PC-3 (cell line): ENCODE measurements at regions not wholly inside any gene's neighbourhood (a gene's known extent, or its start where the extent isn't known, plus 50 kb on each side); places are given as distances from the start of the nearest gene placed in this dataset.

Source experiments
- ATAC-seq: fragments of 200-7000 bp; cut with Tn5 transposase; 2 replicates; pipeline ENCODE4 v1.9.1; 2020; ENCODE audit warnings: mild to moderate bottlenecking, moderate library complexity
- BruUV-seq: library from RNA; stranded (reverse); fragments of 400-500 nt; replicated peaks from 2 replicates; lab custom pipeline; 2021; lab: Mats Ljungman, UMichigan
- CTCF ChIA-PET: fragments of 300-600 bp; sonication (Branson Sonifier 250); formaldehyde crosslinking; loops from one replicate; lab custom pipeline; 2022; ENCODE audit warnings: antibody characterized with exemption; lab: Charles Lee
- POLR2A ChIA-PET: fragments of 300-600 bp; sonication (Branson Sonifier 250); formaldehyde crosslinking; loops from one replicate; lab custom pipeline; 2022; ENCODE audit warnings: antibody characterized with exemption; ENCODE audit not compliant: unreplicated experiment; lab: Charles Lee
- DNase-seq: peaks from one replicate; pipeline ENCODE4 v3.0.0-alpha.2; 2015
- H2AFZ ChIP-seq: fragments of 300-600 bp; sonication (generic); 2 replicates; pipeline ENCODE4 v1.6.0; 2016; ENCODE audit warnings: antibody characterized with exemption, low read length
- H3F3A ChIP-seq: fragments of 300-600 bp; sonication (generic); one replicate; pipeline ENCODE4 v1.6.0; 2017; ENCODE audit warnings: antibody characterized with exemption, low read length, control low read depth, mild to moderate bottlenecking; ENCODE audit not compliant: unreplicated experiment
- H3K27ac ChIP-seq: fragments of 300-600 bp; sonication (generic); 2 replicates; pipeline ENCODE4 v1.5.1; 2016; ENCODE audit warnings: mild to moderate bottlenecking, low read length
- H3K27me3 ChIP-seq: fragments of 300-600 bp; sonication (generic); 2 replicates; pipeline ENCODE4 v1.6.1; 2016; ENCODE audit warnings: low read length, mixed read lengths
- H3K36me3 ChIP-seq: fragments of 300-600 bp; sonication (generic); 2 replicates; pipeline ENCODE4 v1.6.1; 2016; ENCODE audit warnings: low read depth, mixed run types, low read length, mixed read lengths
- H3K4me1 ChIP-seq: fragments of 300-600 bp; sonication (generic); 2 replicates; pipeline ENCODE4 v1.5.1; 2016; ENCODE audit warnings: low read length; ENCODE audit not compliant: insufficient read depth
- H3K4me2 ChIP-seq: fragments of 300-600 bp; sonication (generic); 2 replicates; pipeline ENCODE4 v1.6.0; 2016; ENCODE audit warnings: low read length
- H3K4me3 ChIP-seq: fragments of 300-600 bp; sonication (generic); 2 replicates; pipeline ENCODE4 v1.5.1; 2016; ENCODE audit warnings: mild to moderate bottlenecking, low read length, mixed read lengths
- H3K79me2 ChIP-seq: fragments of 300-600 bp; sonication (generic); 2 replicates; pipeline ENCODE4 v1.6.1; 2017; ENCODE audit warnings: low read length, mixed read lengths
- H3K9ac ChIP-seq: fragments of 300-600 bp; sonication (generic); 2 replicates; pipeline ENCODE4 v1.6.0; 2016; ENCODE audit warnings: mild to moderate bottlenecking, low read length
- H3K9me2 ChIP-seq: fragments of 300-600 bp; sonication (generic); replicated peaks from 2 replicates; pipeline ENCODE4 v1.6.1; 2016; ENCODE audit warnings: mixed run types, low read length, mixed read lengths
- H3K9me3 ChIP-seq: fragments of 300-600 bp; sonication (generic); 2 replicates; pipeline ENCODE4 v1.6.1; 2016; ENCODE audit warnings: low read length, mixed read lengths
- H4K20me1 ChIP-seq: fragments of 300-600 bp; sonication (generic); 2 replicates; pipeline ENCODE4 v1.6.1; 2016; ENCODE audit warnings: low read length, mixed read lengths
- EZH2 ChIP-seq: fragments of 300-600 bp; sonication (generic); IDR thresholded peaks from one replicate; pipeline ENCODE4 v1.6.1; 2017; ENCODE audit warnings: antibody characterized with exemption, mild to moderate bottlenecking, low read length; ENCODE audit not compliant: unreplicated experiment
- EZH2phosphoT487 ChIP-seq: fragments of 300-600 bp; sonication (generic); IDR thresholded peaks from 2 replicates; pipeline ENCODE4 v1.6.1; 2018; ENCODE audit warnings: mild to moderate bottlenecking, antibody characterized with exemption, low read length, borderline replicate concordance
- intact Hi-C: fragments of 100-400 bp; cut with micrococcal nuclease; formaldehyde crosslinking; loops from 2 replicates; pipeline ENCODE4 v1.9.0; 2023
- TF ChIP-seq, protein P1 (sequence below): fragments of 300-600 bp; sonication (generic); conservative IDR thresholded peaks from 2 replicates; pipeline ENCODE4 v1.5.1; 2017; ENCODE audit warnings: antibody characterized with exemption, low read depth, mild to moderate bottlenecking, low read length

DNA sequence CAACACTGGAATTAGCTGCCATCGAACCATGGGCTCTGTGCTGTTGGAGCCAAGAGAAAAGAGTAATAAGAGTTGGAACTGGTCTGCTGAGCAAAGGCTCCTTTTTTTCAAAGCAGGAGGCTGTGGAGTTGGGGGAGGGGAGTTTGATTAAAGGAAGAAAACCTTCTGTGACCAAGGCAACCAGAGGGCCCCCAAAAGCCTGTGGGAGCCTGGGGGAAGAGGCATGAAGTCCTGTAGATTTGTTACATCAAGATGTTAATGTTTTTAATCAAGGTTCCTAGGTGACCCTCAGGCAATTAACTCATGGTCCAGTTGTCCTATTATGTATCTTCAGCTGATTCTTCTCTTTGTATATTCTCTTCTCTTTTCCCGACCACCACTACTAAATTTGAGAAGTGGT is 403.9 kb downstream of the NDFIP2 start:
- ATAC-seq, result no peak
- Histone ChIP-seq H3K27ac (no peak overlapping the region), H3K36me3 (no peaks in the 10 kb centered on the region), H3K4me1 (no peaks in the 10 kb centered on the region), H3K4me3 (no peak overlapping the region), H3K9me3 (no peaks in the 10 kb centered on the region), H4K20me1 (no peaks in the 10 kb centered on the region), H3K4me2 (no peak overlapping the region), H2AFZ (no peak overlapping the region), H3F3A (no peaks in the 10 kb centered on the region), H3K9me2 (no peaks in the 10 kb centered on the region), H3K9ac (no peak overlapping the region), H3K27me3 (no peaks in the 10 kb centered on the region), H3K79me2 (no peaks in the 10 kb centered on the region)
- TF ChIP-seq, protein P1, sequence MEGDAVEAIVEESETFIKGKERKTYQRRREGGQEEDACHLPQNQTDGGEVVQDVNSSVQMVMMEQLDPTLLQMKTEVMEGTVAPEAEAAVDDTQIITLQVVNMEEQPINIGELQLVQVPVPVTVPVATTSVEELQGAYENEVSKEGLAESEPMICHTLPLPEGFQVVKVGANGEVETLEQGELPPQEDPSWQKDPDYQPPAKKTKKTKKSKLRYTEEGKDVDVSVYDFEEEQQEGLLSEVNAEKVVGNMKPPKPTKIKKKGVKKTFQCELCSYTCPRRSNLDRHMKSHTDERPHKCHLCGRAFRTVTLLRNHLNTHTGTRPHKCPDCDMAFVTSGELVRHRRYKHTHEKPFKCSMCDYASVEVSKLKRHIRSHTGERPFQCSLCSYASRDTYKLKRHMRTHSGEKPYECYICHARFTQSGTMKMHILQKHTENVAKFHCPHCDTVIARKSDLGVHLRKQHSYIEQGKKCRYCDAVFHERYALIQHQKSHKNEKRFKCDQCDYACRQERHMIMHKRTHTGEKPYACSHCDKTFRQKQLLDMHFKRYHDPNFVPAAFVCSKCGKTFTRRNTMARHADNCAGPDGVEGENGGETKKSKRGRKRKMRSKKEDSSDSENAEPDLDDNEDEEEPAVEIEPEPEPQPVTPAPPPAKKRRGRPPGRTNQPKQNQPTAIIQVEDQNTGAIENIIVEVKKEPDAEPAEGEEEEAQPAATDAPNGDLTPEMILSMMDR, result no peak
- no peak for TF ChIP-seq EZH2phosphoT487
- no peak for TF ChIP-seq EZH2
- intact Hi-C loops, result no loop called here
- DNase-seq, result no peak
- POLR2A ChIA-PET, result no interaction called here
- no TSS peak for BruUV-seq
- CTCF ChIA-PET, result no interaction called here

DNA sequence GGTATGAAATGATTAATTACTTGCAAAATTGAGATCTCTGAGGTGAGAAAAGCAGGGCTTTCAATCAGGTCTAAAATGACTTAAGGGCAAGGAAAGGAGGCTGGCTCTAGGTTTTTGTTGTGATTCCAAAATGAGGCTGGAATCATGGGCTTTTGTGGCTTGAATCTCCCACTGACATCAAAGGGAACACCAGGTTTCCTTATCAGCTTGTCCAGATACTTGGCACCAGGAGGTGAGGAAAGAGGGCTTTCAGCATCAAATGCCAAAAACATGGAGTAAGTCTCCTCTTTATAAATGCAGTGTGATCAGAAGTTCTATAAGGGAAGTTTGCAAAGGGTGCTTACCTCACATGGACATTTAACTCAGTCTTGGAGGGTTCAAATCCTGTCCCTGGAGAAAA is 402.3 kb downstream of the NDFIP2 start:
- no peaks in the 10 kb centered on the region for H3K4me1 ChIP-seq
- H3K9me2 ChIP-seq, result no peaks in the 10 kb centered on the region
- no peak overlapping the region for H3K27ac ChIP-seq
- H3K9ac ChIP-seq, result no peak overlapping the region
- H3K27me3 ChIP-seq, result no peaks in the 10 kb centered on the region
- H3K36me3 ChIP-seq, result no peaks in the 10 kb centered on the region
- no peaks in the 10 kb centered on the region for H4K20me1 ChIP-seq
- ATAC-seq (no peak), DNase-seq (no peak)
- H3F3A ChIP-seq, result no peaks in the 10 kb centered on the region
- H3K79me2 ChIP-seq, result no peaks in the 10 kb centered on the region
- ChIA-PET POLR2A (no interaction called here), CTCF (no interaction called here)
- H3K4me2 ChIP-seq, result no peak overlapping the region
- TF ChIP-seq EZH2 (no peak), EZH2phosphoT487 (no peak)
- TF ChIP-seq, protein P1, result no peak
- BruUV-seq, result no TSS peak
- H2AFZ ChIP-seq, result no peak overlapping the region
- no peak overlapping the region for H3K4me3 ChIP-seq
- H3K9me3 ChIP-seq, result no peaks in the 10 kb centered on the region
- intact Hi-C loops, result no loop called here

DNA sequence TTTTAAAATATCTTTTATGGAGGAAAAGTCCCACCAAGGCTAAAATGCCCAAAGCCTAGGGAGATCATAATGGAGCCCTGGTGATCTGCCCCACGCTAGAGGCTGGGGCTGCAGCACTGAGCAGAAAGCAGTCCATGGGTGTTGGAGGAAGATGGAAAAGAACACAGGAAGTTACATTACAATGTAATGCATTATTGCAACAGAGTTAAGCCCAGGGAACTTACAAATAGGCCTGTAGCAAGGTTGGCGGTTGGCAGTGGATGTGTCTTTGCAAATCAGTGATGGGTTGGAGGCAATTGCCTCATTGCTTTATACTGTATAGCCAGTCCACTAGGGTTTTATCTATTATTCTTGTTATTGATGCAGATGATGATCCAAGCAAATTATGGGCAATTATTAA is 399.9 kb downstream of the NDFIP2 start:
- H3F3A ChIP-seq, result no peaks in the 10 kb centered on the region
- H3K36me3 ChIP-seq, result no peaks in the 10 kb centered on the region
- BruUV-seq, result no TSS peak
- ChIA-PET CTCF (no interaction called here), POLR2A (no interaction called here)
- H3K4me2 ChIP-seq, result no peak overlapping the region
- H2AFZ ChIP-seq, result no peak overlapping the region
- no peak overlapping the region for H3K4me3 ChIP-seq
- no peak for DNase-seq
- no peaks in the 10 kb centered on the region for H3K9me3 ChIP-seq
- no peaks in the 10 kb centered on the region for H3K4me1 ChIP-seq
- TF ChIP-seq EZH2phosphoT487, result no peak
- TF ChIP-seq, protein P1, result no peak
- no peak for TF ChIP-seq EZH2
- H3K9me2 ChIP-seq, result no peaks in the 10 kb centered on the region
- H3K27ac ChIP-seq, result no peak overlapping the region
- no peak for ATAC-seq
- H3K79me2 ChIP-seq, result no peaks in the 10 kb centered on the region
- intact Hi-C loops, result no loop called here
- H4K20me1 ChIP-seq, result no peaks in the 10 kb centered on the region
- no peaks in the 10 kb centered on the region for H3K27me3 ChIP-seq
- no peak overlapping the region for H3K9ac ChIP-seq
